ENCODE measurements at regions not wholly inside any gene's neighbourhood (a gene's known extent, or its start where the extent isn't known, plus 50 kb on each side); places are given as distances from the start of the nearest gene placed in this dataset.

- Mint-ChIP-seq H3K4me1 (no peaks in the 10 kb centered on the region), H3K9me3 (peaks cover 0 to 3% (median 2%) of the 10 kb centered on the region in 3 donors), H3K36me3 (no peaks in the 10 kb centered on the region), H3K27me3 (no peaks in the 10 kb centered on the region), H3K4me3 (no peak overlapping the region), H3K27ac (no peak overlapping the region)
Measured at GRCh38 chr12:125614058-125614457, 548.8 kb downstream of the AACS start.

GRCh38 chr12:125619723-125620122 lies 554.5 kb downstream of the AACS start:
- no peaks in the 10 kb centered on the region for H3K4me1 Mint-ChIP-seq
- H3K27ac Mint-ChIP-seq: no peak overlapping the region
- H3K27me3 Mint-ChIP-seq: no peaks in the 10 kb centered on the region
- peaks cover 0 to 9% (median 2%) of the 10 kb centered on the region in 3 donors for H3K9me3 Mint-ChIP-seq
- H3K4me3 Mint-ChIP-seq: no peak overlapping the region
- no peaks in the 10 kb centered on the region for H3K36me3 Mint-ChIP-seq

- no peak overlapping the region for H3K4me3 Mint-ChIP-seq
- no peak overlapping the region for H3K27ac Mint-ChIP-seq
- peaks cover 0 to 9% (median 3%) of the 10 kb centered on the region in 3 donors for H3K9me3 Mint-ChIP-seq
- H3K4me1 Mint-ChIP-seq: no peaks in the 10 kb centered on the region
- H3K27me3 Mint-ChIP-seq: no peaks in the 10 kb centered on the region
- no peaks in the 10 kb centered on the region for H3K36me3 Mint-ChIP-seq
Measured at GRCh38 chr12:125633686-125634085, 568.5 kb downstream of the AACS start.

- no peaks in the 10 kb centered on the region for H3K4me1 Mint-ChIP-seq
- H3K36me3 Mint-ChIP-seq: no peaks in the 10 kb centered on the region
- peaks cover 0 to 13% (median 3%) of the 10 kb centered on the region in 3 donors for H3K9me3 Mint-ChIP-seq
Measured at GRCh38 chr12:125634813-125635212, 569.6 kb downstream of the AACS start.

GRCh38 chr12:125639826-125640225 lies 574.6 kb downstream of the AACS start:
- Mint-ChIP-seq H3K4me3 (no peak overlapping the region), H3K36me3 (no peaks in the 10 kb centered on the region), H3K27me3 (no peaks in the 10 kb centered on the region), H3K9me3 (peaks cover 0 to 4% (median 0%) of the 10 kb centered on the region in 3 donors), H3K4me1 (no peaks in the 10 kb centered on the region), H3K27ac (no peak overlapping the region)

More at GRCh38 chr12:125634813-125635212, 569.6 kb downstream of the AACS start:
- H3K4me3 Mint-ChIP-seq: no peak overlapping the region
- no peak overlapping the region for H3K27ac Mint-ChIP-seq
- H3K27me3 Mint-ChIP-seq: no peaks in the 10 kb centered on the region

GRCh38 chr12:125643055-125643454 lies 577.8 kb downstream of the AACS start:
- Mint-ChIP-seq H3K27ac (no peak overlapping the region), H3K27me3 (no peaks in the 10 kb centered on the region), H3K36me3 (no peaks in the 10 kb centered on the region), H3K4me1 (no peaks in the 10 kb centered on the region), H3K9me3 (peaks cover 0 to 4% (median 0%) of the 10 kb centered on the region in 3 donors), H3K4me3 (peak overlapping the region in 1 of 4 donors; percentile 51)

GRCh38 chr12:125645724-125646123 lies 580.5 kb downstream of the AACS start:
- no peaks in the 10 kb centered on the region for H3K27me3 Mint-ChIP-seq
- no peaks in the 10 kb centered on the region for H3K9me3 Mint-ChIP-seq
- peaks cover 0 to 2% (median 0%) of the 10 kb centered on the region in 3 donors for H3K4me1 Mint-ChIP-seq
- no peaks in the 10 kb centered on the region for H3K36me3 Mint-ChIP-seq
- peak overlapping the region in 1 of 3 donors; percentile 59 for H3K27ac Mint-ChIP-seq
- H3K4me3 Mint-ChIP-seq: no peak overlapping the region

- Mint-ChIP-seq H3K36me3 (peaks cover 1% of the 10 kb centered on the region), H3K4me1 (peaks cover 0 to 4% (median 0%) of the 10 kb centered on the region in 3 donors), H3K9me3 (peaks cover 0 to 4% (median 3%) of the 10 kb centered on the region in 3 donors), H3K27me3 (peaks cover 1% of the 10 kb centered on the region), H3K27ac (no peak overlapping the region), H3K4me3 (peak overlapping the region in 1 of 4 donors; percentile 28)
Measured at GRCh38 chr12:125650587-125650986, 585.4 kb downstream of the AACS start.

GRCh38 chr12:125651625-125652024 lies 586.4 kb downstream of the AACS start:
- H3K27me3 Mint-ChIP-seq: peaks cover 1% of the 10 kb centered on the region
- H3K4me1 Mint-ChIP-seq: peaks cover 0 to 4% (median 0%) of the 10 kb centered on the region in 3 donors
- H3K4me3 Mint-ChIP-seq: no peak overlapping the region
- no peak overlapping the region for H3K27ac Mint-ChIP-seq
- peaks cover 0 to 4% (median 3%) of the 10 kb centered on the region in 3 donors for H3K9me3 Mint-ChIP-seq
- peaks cover 1% of the 10 kb centered on the region for H3K36me3 Mint-ChIP-seq

- peaks cover 1% of the 10 kb centered on the region for H3K36me3 Mint-ChIP-seq
- H3K27ac Mint-ChIP-seq: no peak overlapping the region
- H3K9me3 Mint-ChIP-seq: peaks cover 0 to 4% (median 3%) of the 10 kb centered on the region in 3 donors
- H3K4me1 Mint-ChIP-seq: peaks cover 0 to 4% (median 0%) of the 10 kb centered on the region in 3 donors
- H3K27me3 Mint-ChIP-seq: peaks cover 1% of the 10 kb centered on the region
- H3K4me3 Mint-ChIP-seq: no peak overlapping the region
Measured at GRCh38 chr12:125652681-125653080, 587.4 kb downstream of the AACS start.

GRCh38 chr12:125657681-125658080 lies 592.4 kb downstream of the AACS start:
- Mint-ChIP-seq H3K4me1 (peaks cover 0 to 2% (median 0%) of the 10 kb centered on the region in 3 donors), H3K4me3 (no peak overlapping the region), H3K36me3 (peaks cover 1% of the 10 kb centered on the region), H3K27ac (no peak overlapping the region), H3K9me3 (peaks cover 0 to 4% (median 3%) of the 10 kb centered on the region in 3 donors), H3K27me3 (no peaks in the 10 kb centered on the region)

- H3K4me3 Mint-ChIP-seq: no peak overlapping the region
- no peaks in the 10 kb centered on the region for H3K4me1 Mint-ChIP-seq
- H3K36me3 Mint-ChIP-seq: no peaks in the 10 kb centered on the region
- H3K27ac Mint-ChIP-seq: no peak overlapping the region
- peaks cover 2 to 6% (median 2%) of the 10 kb centered on the region in 3 donors for H3K9me3 Mint-ChIP-seq
- H3K27me3 Mint-ChIP-seq: no peaks in the 10 kb centered on the region
Measured at GRCh38 chr12:125674554-125675338, 609.5 kb downstream of the AACS start.

GRCh38 chr12:125676366-125676765 lies 611.1 kb downstream of the AACS start:
- no peak overlapping the region for H3K27ac Mint-ChIP-seq
- no peaks in the 10 kb centered on the region for H3K4me1 Mint-ChIP-seq
- H3K9me3 Mint-ChIP-seq: peaks cover 0 to 2% (median 2%) of the 10 kb centered on the region in 3 donors
- H3K36me3 Mint-ChIP-seq: no peaks in the 10 kb centered on the region
- H3K27me3 Mint-ChIP-seq: no peaks in the 10 kb centered on the region
- no peak overlapping the region for H3K4me3 Mint-ChIP-seq

- H3K4me1 Mint-ChIP-seq: no peaks in the 10 kb centered on the region
- H3K27me3 Mint-ChIP-seq: no peaks in the 10 kb centered on the region
- no peaks in the 10 kb centered on the region for H3K36me3 Mint-ChIP-seq
- H3K27ac Mint-ChIP-seq: no peak overlapping the region
- no peak overlapping the region for H3K4me3 Mint-ChIP-seq
- H3K9me3 Mint-ChIP-seq: peaks cover 0 to 4% (median 2%) of the 10 kb centered on the region in 3 donors
Measured at GRCh38 chr12:125677829-125678228, 612.6 kb downstream of the AACS start.

- Mint-ChIP-seq H3K4me3 (no peak overlapping the region), H3K9me3 (peaks cover 0 to 2% (median 0%) of the 10 kb centered on the region in 3 donors), H3K4me1 (no peaks in the 10 kb centered on the region), H3K36me3 (no peaks in the 10 kb centered on the region), H3K27me3 (no peaks in the 10 kb centered on the region), H3K27ac (no peak overlapping the region)
Measured at GRCh38 chr12:125678589-125678993, 613.4 kb downstream of the AACS start.

All from IgD-negative memory B cell (primary cell).